ENCODE measurements at regions not wholly inside any gene's neighbourhood (a gene's known extent, or its start where the extent isn't known, plus 50 kb on each side); places are given as distances from the start of the nearest gene placed in this dataset.

- TF ChIP-seq CTCF (IDR thresholded peaks at IDR 0.05; ENCODE audit: poor library complexity) = no peak
- TF ChIP-seq EZH2phosphoT487 (IDR thresholded peaks at IDR 0.05; ENCODE audit: low read depth, severe bottlenecking, unreplicated experiment) = no peak
Measured at GRCh38 chr13:78147905-78148304, 229.3 kb upstream of the EDNRB start.

Data from hepatocyte (in vitro differentiated cells).